ENCODE measurements at regions not wholly inside any gene's neighbourhood (a gene's known extent, or its start where the extent isn't known, plus 50 kb on each side); places are given as distances from the start of the nearest gene placed in this dataset.
"Not testable (repeated sequence)": the region's sequence is repeated elsewhere in the genome, so short reads cannot be mapped to it uniquely, and the experiment has no call there.

- no peak for DNase-seq (ENCODE audit: low read depth in 2 of 2)
Measured at GRCh38 chr1:79530055-79530454, 523.5 kb upstream of the ADGRL4 start.

GRCh38 chr1:79524126-79524525, 517.6 kb upstream of the ADGRL4 start:
- DNase-seq (ENCODE audit: low read depth in 2 of 2) = no peak

GRCh38 chr1:79519084-79519760, 512.7 kb upstream of the ADGRL4 start:
- no peak for DNase-seq (ENCODE audit: low read depth in 2 of 2)

- DNase-seq (ENCODE audit: low read depth in 2 of 2) = no peak
Measured at GRCh38 chr1:79517470-79518224, 511.1 kb upstream of the ADGRL4 start.

GRCh38 chr1:79507770-79508169, 501.2 kb upstream of the ADGRL4 start:
- no peak for DNase-seq (ENCODE audit: low read depth in 2 of 2)

GRCh38 chr1:79501153-79501552, 494.6 kb upstream of the ADGRL4 start:
- no peak for DNase-seq (ENCODE audit: low read depth in 2 of 2)

GRCh38 chr1:79499541-79499940, 493.0 kb upstream of the ADGRL4 start:
- no peak for DNase-seq (ENCODE audit: low read depth in 2 of 2)

- no peak for DNase-seq (ENCODE audit: low read depth in 2 of 2)
Measured at GRCh38 chr1:79497193-79497773, 490.8 kb upstream of the ADGRL4 start.

GRCh38 chr1:79496129-79496528, 489.6 kb upstream of the ADGRL4 start:
- no peak for DNase-seq (ENCODE audit: low read depth in 2 of 2)

- not testable (repeated sequence) for DNase-seq (ENCODE audit: low read depth in 2 of 2)
Measured at GRCh38 chr1:79493702-79494101, 487.2 kb upstream of the ADGRL4 start.

GRCh38 chr1:79488572-79489121, 482.1 kb upstream of the ADGRL4 start:
- DNase-seq (ENCODE audit: low read depth in 2 of 2) = not testable (repeated sequence)

- DNase-seq (ENCODE audit: low read depth in 2 of 2) = no peak
Measured at GRCh38 chr1:79478728-79479373, 472.3 kb upstream of the ADGRL4 start.

GRCh38 chr1:79478160-79478559, 471.6 kb upstream of the ADGRL4 start:
- no peak for DNase-seq (ENCODE audit: low read depth in 2 of 2)

- DNase-seq (ENCODE audit: low read depth in 2 of 2) = no peak
Measured at GRCh38 chr1:79472067-79472656, 465.6 kb upstream of the ADGRL4 start.

- no peak for DNase-seq (ENCODE audit: low read depth in 2 of 2)
Measured at GRCh38 chr1:79469139-79469538, 462.6 kb upstream of the ADGRL4 start.

GRCh38 chr1:79460773-79461436, 454.4 kb upstream of the ADGRL4 start:
- no peak for DNase-seq (ENCODE audit: low read depth in 2 of 2)

- no peak for DNase-seq (ENCODE audit: low read depth in 2 of 2)
Measured at GRCh38 chr1:79457562-79458224, 451.2 kb upstream of the ADGRL4 start.

GRCh38 chr1:79448426-79448825, 441.9 kb upstream of the ADGRL4 start:
- DNase-seq (ENCODE audit: low read depth in 2 of 2) = no peak

- DNase-seq (ENCODE audit: low read depth in 2 of 2) = no peak
Measured at GRCh38 chr1:79441238-79441637, 434.7 kb upstream of the ADGRL4 start.

- no peak for DNase-seq (ENCODE audit: low read depth in 2 of 2)
Measured at GRCh38 chr1:79437540-79437939, 431.0 kb upstream of the ADGRL4 start.

- no peak for DNase-seq (ENCODE audit: low read depth in 2 of 2)
Measured at GRCh38 chr1:79431340-79431739, 424.8 kb upstream of the ADGRL4 start.

Measured in stimulated activated CD4-positive, alpha-beta T cell treated with anti-CD3 and anti-CD28 coated beads, Interleukin-12 subunit alpha, Interleukin-12 subunit beta, amount 100 ng/mL, for 24 hours (primary cell).